Epithelial cell of esophagus (primary cell): ENCODE measurements at regions not wholly inside any gene's neighbourhood (a gene's known extent, or its start where the extent isn't known, plus 50 kb on each side); places are given as distances from the start of the nearest gene placed in this dataset.
"Not testable (repeated sequence)": the region's sequence is repeated elsewhere in the genome, so short reads cannot be mapped to it uniquely, and the experiment has no call there.

Source experiments
- DNase-seq: peaks from one replicate; pipeline ENCODE4 v3.0.0; 2010; ENCODE audit warnings: low read depth
- H3K4me3 ChIP-seq: 2 replicates; pipeline ENCODE4 v1.5.1; 2011; ENCODE audit warnings: mild to moderate bottlenecking, low read length, control low read depth
- CTCF ChIP-seq: IDR thresholded peaks from 2 replicates; pipeline ENCODE4 v1.5.1; 2011; ENCODE audit warnings: low read depth, mild to moderate bottlenecking, low read length, control low read depth, inconsistent platforms; ENCODE audit not compliant: insufficient read depth; ENCODE audit errors: missing control alignments

GRCh38 chr2:89797320-89798038 is 1106.0 kb downstream of the RPIA start:
- DNase-seq: no peak
- no peak for TF ChIP-seq CTCF

DNA sequence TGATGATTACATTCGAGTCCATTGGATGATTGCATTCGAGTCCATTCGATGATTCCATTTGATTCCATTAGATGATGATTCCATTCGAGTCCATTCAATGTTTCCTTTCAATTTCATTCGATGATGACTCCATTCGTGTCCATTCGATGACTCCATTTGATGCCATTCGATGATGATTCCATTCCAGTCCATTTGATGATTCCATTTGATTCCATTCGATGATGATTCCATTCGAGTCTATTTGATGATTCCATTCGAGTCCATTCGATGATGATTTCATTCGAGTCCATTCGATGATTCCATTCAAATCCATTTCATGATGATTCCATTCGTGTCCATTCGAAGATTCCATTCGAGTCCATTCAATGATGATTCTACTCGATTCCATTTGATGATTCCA is 1109.7 kb downstream of the RPIA start:
- not testable (repeated sequence) for H3K4me3 ChIP-seq, DNase-seq

More at GRCh38 chr2:89797320-89798038, 1106.0 kb downstream of the RPIA start:
- H3K4me3 ChIP-seq: no peak overlapping the region

DNA sequence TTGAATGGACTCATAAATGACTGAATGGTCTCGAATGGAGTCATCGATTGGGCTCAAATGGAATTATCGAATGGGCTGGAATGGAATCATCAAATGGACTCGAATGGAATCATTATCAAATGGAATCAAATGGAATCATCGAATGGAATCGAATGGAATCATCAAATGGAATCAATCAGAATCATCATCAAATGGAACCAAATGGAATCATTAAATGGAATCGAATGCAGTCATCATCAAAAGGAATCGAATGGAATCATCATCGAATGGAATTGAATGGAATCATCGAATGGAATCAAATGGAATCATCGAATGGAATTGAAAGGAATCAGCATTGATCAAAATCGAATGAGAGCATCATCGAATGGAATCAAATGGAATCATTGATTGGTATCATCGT is 1114.9 kb downstream of the RPIA start:
- DNase-seq, H3K4me3 ChIP-seq: not testable (repeated sequence)

GRCh38 chr2:89811295-89811694 is 1119.8 kb downstream of the RPIA start:
- no peak for DNase-seq
- no peak for TF ChIP-seq CTCF
- H3K4me3 ChIP-seq: no peak overlapping the region

- DNase-seq, H3K4me3 ChIP-seq: not testable (repeated sequence)
Measured at GRCh38 chr2:89811910-89812309, 1120.4 kb downstream of the RPIA start.

DNA sequence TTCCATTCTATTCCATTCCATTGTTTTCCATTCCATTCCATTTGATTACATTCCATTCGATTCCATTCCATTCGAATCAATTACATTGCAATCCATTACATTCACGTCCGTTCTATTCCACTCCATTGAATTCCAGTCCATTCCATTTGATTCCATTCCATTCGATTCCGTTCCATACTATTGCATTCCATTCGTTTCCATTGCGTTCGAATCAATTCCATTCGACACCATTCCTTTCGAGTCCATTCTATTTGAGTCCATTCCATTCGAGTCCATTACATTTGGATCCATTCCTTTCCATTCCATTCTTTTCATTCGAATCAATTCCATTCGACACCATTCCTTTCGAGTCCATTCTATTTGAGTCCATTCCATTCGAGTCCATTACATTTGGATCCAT is 1122.9 kb downstream of the RPIA start:
- DNase-seq, H3K4me3 ChIP-seq: not testable (repeated sequence)

DNA sequence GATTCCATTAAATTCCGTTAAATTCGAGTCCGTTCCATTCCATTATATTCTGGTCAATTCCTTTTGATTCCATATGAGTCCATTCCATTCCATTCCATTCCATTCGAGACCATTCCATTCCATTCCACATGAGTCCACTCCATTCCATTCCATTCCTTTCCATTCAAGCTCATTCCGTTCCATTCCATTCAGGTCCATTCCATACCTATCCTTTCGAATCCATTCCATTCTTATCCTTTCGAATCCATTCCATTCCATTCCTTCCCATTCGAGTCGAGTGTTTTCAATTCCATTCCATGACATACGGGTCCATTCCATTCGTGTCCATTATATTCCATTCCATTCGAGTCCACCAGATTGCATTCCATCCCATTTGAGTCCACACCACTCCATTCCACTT is 1127.4 kb downstream of the RPIA start:
- no peak overlapping the region for H3K4me3 ChIP-seq
- no peak for DNase-seq
- no peak for TF ChIP-seq CTCF

DNA sequence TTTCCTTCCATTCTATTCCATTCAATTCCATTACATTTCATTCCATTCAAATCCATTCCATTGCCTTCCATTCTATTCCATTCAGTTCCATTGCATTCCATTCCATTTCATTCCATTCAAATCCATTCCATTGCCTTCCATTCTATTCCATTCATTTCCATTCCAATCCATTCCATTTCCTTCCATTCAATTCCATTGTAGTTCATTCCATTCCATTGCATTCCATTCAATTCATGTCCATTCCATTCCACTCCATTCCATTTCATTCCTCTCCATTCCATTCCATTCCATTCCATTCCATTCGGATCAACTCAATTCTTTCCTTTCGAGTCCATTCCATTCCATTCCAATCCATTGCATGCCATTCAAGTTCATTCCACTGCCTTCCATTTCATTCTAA is 1128.3 kb downstream of the RPIA start:
- DNase-seq: no peak
- no peak overlapping the region for H3K4me3 ChIP-seq
- no peak for TF ChIP-seq CTCF

- DNase-seq: no peak
- no peak overlapping the region for H3K4me3 ChIP-seq
- TF ChIP-seq CTCF: no peak
Measured at GRCh38 chr2:89820248-89820647, 1128.8 kb downstream of the RPIA start.
